Astrocyte (in vitro differentiated cells and primary cell): ENCODE measurements at regions not wholly inside any gene's neighbourhood (a gene's known extent, or its start where the extent isn't known, plus 50 kb on each side); places are given as distances from the start of the nearest gene placed in this dataset.

Source experiments
- EZH2 ChIP-seq: IDR thresholded peaks from 2 replicates; pipeline ENCODE4 v1.6.1; 2012; ENCODE audit warnings: mild to moderate bottlenecking, low read length, inconsistent platforms; ENCODE audit not compliant: insufficient read depth
- TF ChIP-seq, protein P1 (sequence below): IDR thresholded peaks from 2 replicates; pipeline ENCODE4 v1.5.1; 2011; ENCODE audit warnings: low read depth, mild to moderate bottlenecking, inconsistent platforms, low read length, moderate library complexity; ENCODE audit not compliant: insufficient read depth

DNA sequence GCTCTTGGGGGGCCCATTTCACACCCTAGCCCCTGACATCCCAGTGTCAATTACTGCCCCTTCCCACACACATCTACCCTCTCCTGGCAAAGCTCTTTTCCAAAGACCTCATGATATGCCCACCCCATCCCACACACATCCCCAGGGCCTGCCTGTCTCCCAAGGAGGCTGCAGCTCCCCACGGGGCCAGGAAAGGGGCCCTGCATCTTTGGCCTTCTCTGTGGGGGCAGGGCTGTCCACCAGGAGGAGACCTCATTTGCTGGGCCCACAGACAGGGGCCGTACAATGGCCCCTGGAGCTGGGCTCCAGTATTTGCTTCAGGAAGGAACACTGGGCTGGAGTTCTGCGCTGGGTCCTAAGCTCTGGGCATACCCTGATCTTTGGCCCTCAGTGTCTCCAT, 65.6 kb upstream of the RUNX3 start:
- TF ChIP-seq, protein P1, sequence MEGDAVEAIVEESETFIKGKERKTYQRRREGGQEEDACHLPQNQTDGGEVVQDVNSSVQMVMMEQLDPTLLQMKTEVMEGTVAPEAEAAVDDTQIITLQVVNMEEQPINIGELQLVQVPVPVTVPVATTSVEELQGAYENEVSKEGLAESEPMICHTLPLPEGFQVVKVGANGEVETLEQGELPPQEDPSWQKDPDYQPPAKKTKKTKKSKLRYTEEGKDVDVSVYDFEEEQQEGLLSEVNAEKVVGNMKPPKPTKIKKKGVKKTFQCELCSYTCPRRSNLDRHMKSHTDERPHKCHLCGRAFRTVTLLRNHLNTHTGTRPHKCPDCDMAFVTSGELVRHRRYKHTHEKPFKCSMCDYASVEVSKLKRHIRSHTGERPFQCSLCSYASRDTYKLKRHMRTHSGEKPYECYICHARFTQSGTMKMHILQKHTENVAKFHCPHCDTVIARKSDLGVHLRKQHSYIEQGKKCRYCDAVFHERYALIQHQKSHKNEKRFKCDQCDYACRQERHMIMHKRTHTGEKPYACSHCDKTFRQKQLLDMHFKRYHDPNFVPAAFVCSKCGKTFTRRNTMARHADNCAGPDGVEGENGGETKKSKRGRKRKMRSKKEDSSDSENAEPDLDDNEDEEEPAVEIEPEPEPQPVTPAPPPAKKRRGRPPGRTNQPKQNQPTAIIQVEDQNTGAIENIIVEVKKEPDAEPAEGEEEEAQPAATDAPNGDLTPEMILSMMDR: no peak
- TF ChIP-seq EZH2: no peak
